Left colon (tissue), 2 donors: ENCODE measurements at regions not wholly inside any gene's neighbourhood (a gene's known extent, or its start where the extent isn't known, plus 50 kb on each side); places are given as distances from the start of the nearest gene placed in this dataset.
A peak's percentile ranks its signal among the peaks of the same experiment; 100 is the strongest.

Experiments used
- ATAC-seq: fragments of 200-7000 bp; cut with Tn5 transposase; one replicate; pipeline ENCODE4 v1.9.1; 2020; ENCODE audit warnings: mild to moderate bottlenecking, moderate library complexity
- DNase-seq, 2 donors: peaks; one replicate each; pipeline ENCODE4 v3.0.0-alpha.2; 2020
- intact Hi-C, 2 donors: fragments of 100-400 bp; cut with DNase I in 1 of 2; cut with micrococcal nuclease in 1 of 2; formaldehyde crosslinking; loops; one replicate each; pipeline versions ENCODE4 v1.11.2 to v1.14.0; 2022; cut with DNase I, micrococcal nuclease
- donor health status: DM: no; HTN: no; CAD: no.
- donor health status: DM: yes; HTN: yes; CAD: no.

DNA sequence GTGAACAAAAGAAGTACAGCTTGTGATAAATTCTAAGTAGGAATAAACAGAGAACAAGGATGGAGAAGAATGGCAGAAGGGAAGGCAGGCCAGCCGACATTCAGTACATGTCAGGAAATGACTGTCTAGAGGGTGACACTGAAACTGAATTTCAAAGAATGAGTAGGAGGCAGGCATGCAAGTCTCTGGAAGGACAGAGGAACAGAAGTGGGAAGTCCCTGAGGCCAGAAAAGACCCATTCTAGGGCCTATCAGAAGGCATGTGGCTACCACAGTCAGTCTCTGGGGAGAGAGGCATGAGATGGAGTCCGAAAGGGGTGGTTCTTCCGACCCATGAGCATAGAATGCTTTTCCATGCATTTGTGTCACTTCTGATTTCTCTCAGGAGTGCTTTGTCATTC, 243.5 kb upstream of the UBE2E2 start:
- no peak for ATAC-seq
- DNase-seq = no peak
- intact Hi-C loops = no loop called here

GRCh38 chr3:22960105-22960984, 242.8 kb upstream of the UBE2E2 start:
- DNase-seq (peak in 1 of 2 donors; percentile 42), ATAC-seq (peak; percentile 59)
- intact Hi-C loops = loop anchor here in 1 of 2 donors (10.0 kb wide), 1 partner anchor 396 kb away; no protein-coding TSS in a partner anchor

DNA sequence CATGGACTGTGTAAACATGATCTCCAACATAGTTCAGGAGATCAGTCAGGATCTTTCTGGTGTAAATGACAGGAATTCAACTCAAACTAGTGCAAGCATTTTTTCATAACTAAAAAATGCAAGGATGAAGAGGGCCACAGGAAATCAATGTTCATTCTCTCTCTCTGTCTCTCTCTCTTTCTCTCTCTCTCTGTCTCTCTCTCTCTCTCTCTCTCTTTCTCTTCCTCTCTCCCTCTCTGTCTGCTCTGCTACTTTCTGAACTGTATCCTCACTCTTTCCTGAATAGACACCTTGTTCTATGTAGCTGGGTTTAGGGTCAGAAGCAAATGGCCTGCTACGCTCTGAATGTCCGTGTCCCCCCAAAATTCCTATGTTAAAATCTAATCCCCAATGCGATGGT, 240.9 kb upstream of the UBE2E2 start:
- intact Hi-C loops = loop anchor here in 1 of 2 donors (10.0 kb wide), 1 partner anchor 397 kb away; no protein-coding TSS in a partner anchor
- DNase-seq (no peak), ATAC-seq (no peak)

- intact Hi-C loops = loop anchor here in 1 of 2 donors (10.0 kb wide), 1 partner anchor 402 kb away; no protein-coding TSS in a partner anchor
- no peak for DNase-seq
- ATAC-seq = no peak
Observed at GRCh38 chr3:22966349-22966748, 236.8 kb upstream of the UBE2E2 start.

- intact Hi-C loops = loop anchor here in 1 of 2 donors (10.0 kb wide), 1 partner anchor 404 kb away; no protein-coding TSS in a partner anchor
- ATAC-seq (no peak), DNase-seq (no peak)
Observed at GRCh38 chr3:22969276-22969675, 233.9 kb upstream of the UBE2E2 start.

GRCh38 chr3:22971497-22971896, 231.6 kb upstream of the UBE2E2 start:
- ATAC-seq (no peak), DNase-seq (no peak)
- intact Hi-C loops = no loop called here

DNA sequence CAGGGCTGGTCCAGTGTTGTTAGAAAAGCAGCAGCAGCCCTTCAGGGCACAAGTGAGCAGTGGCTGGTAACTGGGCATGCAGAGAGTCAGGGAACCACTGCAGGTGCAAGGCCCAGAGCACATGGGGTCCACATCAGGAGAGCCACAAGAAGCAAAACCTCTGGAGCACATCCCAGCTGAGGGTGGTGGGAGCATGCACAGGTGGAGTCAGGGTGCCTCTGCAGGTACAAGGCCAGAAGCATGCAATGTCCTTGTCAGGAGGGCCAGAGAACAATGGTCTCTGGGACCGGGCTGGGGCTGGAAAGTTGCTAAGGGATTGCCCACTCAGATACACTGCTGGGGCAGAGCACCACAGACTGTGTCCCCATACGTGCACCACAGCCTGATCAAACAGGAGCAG, 226.1 kb upstream of the UBE2E2 start:
- DNase-seq (no peak), ATAC-seq (no peak)
- intact Hi-C loops = no loop called here

DNA sequence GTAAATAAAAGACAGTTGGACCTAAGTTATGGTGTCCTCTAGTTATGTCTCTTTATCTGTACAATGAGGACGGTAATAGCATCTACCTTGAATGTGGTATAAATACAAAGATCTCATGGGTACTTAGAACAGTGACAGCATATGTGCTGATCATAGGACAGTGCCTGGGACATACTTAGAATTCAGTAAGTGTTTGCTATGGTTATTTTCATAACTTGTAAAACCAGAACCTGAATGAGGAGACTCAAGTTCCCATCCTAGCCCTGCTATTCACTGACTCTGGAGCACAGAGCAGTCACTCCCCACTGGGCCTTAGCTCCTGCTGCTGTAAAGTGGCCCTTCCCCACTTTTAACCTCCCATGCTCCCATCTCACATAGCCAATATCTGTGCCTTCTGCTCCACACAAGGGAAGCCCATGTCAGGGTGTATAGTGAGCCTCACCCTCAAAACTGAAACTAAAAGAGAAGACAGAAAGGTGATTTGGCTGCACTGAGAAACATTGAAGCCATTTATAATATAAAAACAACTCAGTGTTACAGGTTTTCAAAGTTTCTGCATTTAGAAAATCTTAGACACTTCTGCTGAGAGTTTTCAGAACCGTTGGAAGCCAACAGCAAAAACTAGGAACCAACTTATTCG, 225.4 kb upstream of the UBE2E2 start:
- ATAC-seq (no peak), DNase-seq (no peak)
- intact Hi-C loops = no loop called here

- intact Hi-C loops = no loop called here
- DNase-seq = no peak
- no peak for ATAC-seq
Observed at GRCh38 chr3:22979581-22979980, 223.5 kb upstream of the UBE2E2 start.

- ATAC-seq (no peak), DNase-seq (no peak)
- intact Hi-C loops = no loop called here
Observed at GRCh38 chr3:22980346-22980745, 222.8 kb upstream of the UBE2E2 start.

DNA sequence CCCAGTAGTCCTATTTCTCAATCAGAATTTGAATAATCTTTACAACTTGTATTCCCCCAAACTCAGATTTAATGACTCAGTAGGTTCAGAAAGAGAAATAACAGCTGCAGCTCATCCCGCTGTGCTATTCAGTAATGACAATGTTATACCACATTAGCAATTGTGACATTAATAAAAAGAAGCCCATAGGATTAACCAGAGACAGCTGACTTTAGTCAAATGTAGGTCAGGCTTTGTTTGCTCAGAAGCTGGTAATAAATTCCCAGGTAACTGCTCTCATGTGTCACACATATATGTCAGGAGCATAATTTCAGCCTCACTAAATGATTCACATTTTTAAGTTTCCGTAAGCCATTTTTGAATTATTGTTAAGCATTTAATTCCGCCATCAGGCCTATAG, 222.0 kb upstream of the UBE2E2 start:
- no peak for DNase-seq
- no peak for ATAC-seq
- intact Hi-C loops = no loop called here

DNA sequence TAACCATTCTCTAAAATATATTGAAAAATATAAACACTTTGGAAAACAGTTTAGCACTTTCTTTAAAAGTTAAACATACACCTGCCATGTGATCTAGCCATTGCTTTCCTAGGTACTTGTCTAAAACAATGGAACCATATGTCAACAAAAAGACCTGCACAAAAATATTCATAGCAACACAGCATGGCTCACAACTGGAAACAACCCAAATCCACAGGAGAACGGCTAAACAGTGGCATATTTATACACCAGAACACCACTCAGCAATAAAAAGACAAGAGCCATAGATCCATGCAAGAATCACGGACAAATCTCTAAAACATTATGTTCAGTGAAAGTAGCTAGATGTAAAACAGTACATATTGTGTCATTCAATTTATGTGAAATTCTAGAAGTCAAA, 221.3 kb upstream of the UBE2E2 start:
- DNase-seq = no peak
- no peak for ATAC-seq
- intact Hi-C loops = no loop called here

DNA sequence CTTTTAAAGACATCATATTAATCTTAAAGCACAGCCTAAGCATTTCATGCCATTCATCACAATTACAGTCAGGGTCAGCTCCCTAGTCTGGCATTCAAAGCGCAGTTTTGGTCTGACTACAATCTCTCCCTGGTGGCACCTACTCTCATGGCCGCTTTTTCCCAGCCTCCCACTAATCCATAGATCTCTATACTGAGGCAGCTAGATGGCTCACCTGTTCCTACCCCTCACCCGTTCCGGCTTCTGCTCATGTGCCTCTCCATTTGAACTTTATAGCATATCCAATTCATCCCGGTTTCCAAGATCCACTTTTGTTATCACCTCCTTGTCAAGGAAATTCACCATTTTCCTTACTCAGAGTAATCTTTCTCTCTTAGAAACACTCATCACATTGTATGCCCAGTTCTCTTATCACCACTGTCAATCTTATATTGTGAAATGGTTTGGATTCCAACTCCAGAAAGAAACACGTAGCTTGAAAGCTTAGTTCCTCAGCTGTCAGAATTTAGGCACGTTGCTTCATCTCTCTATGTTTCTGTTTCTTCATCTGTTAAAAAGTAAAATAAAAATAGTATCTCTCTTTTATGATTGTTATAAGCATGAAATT, 220.0 kb upstream of the UBE2E2 start:
- DNase-seq = no peak
- ATAC-seq = no peak
- intact Hi-C loops = no loop called here

DNA sequence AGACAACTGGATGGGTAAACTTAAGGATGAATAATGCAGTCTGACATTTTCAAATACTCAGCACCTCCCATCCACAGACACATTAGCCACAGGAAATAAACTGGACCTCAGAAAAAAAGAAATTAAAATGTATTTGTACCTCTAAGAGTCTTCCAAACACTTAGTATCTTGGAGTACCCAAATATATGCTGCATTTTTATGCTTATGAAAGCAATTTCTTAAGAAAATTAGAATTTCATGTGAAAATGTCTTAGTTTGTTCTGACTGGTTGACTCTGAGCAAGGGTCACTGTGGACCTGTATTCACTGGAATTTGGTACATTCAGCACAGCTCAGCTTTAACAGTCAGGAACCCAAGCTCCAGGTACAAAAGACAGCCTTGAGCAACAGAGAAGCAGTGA, 216.2 kb upstream of the UBE2E2 start:
- no peak for DNase-seq
- intact Hi-C loops = no loop called here
- ATAC-seq = no peak

DNA sequence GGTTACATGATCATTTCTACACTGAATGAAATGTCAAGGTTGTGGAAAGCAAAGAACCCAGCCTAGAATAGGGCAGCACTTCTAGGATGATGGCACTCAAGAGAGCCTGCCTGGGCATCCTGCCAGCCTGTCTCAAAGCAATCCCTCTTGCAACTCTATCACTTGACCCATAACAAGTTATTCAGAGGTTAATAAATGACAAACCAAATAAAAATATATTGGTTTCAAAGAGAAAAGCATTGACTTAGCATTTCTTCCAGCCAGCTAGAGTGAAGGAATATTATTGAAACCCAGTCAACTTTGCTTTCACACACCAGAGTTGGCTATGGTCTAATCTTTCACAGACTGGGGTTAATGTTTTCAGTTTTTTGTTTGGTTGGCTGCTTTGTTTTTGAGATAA, 214.6 kb upstream of the UBE2E2 start:
- intact Hi-C loops = no loop called here
- DNase-seq (no peak), ATAC-seq (no peak)

DNA sequence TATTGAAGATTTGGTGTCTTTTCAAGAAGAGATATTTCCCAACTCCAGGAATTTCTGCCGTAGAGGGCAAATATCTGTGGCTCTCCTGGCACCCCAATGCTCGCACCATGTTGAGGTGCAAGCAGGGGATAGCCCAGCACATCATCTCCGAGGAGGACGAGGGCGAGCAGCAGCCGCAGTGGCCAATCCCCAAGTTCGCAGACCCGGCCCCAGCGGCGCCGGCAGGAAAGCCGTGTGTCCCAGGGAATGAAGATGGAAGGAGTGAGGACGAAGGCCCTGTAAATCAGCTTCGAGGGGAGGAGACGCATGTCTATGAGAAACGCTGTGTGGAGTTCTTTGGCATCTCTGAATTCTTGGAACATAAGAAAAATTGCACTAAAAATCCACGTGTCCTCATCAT, 213.4 kb upstream of the UBE2E2 start:
- intact Hi-C loops = no loop called here
- ATAC-seq (no peak), DNase-seq (no peak)

DNA sequence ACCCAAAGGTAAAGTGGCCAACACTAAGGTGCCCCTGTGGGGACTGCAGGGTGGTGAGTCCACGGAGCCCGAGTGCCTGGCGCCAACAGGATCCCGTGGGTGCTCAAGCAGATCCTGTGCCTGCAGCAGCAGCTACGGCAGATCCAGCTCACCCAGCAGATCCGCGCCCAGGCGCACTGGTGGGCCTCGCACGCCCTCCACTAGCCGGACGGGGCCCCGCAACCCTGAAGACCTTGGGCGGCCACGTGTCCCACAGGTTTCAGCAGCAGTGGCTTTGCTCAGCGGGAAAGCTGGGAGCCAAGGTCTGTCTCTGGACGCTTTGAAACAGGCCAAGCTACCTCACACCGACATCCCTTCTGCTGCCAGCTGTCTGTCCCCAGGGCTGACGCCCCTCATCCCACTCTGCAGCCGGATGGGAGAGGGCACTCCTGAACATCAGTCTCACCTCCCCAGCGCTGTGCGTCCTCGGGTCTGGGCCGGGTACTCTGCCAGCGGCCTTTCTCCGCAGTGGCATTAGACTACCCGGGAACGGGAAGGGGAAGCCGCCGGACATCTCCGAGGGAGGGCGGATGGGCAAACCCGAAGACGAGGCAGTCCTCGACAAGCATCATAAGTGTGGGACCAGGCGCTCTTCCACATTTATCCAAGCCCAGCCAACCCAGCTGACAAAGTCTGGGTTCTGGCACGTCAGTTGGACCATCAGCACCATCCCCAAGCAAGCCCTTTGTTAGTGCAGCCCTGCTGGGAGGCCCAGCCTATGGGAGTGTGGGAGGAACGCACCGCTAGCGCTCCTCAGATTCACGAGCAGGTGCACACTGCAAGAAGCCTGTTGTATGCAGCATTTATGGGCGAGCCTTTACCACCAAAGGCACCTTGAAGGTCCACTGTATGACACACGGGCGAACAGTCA, 212.6 kb upstream of the UBE2E2 start:
- intact Hi-C loops = no loop called here
- no peak for ATAC-seq

DNA sequence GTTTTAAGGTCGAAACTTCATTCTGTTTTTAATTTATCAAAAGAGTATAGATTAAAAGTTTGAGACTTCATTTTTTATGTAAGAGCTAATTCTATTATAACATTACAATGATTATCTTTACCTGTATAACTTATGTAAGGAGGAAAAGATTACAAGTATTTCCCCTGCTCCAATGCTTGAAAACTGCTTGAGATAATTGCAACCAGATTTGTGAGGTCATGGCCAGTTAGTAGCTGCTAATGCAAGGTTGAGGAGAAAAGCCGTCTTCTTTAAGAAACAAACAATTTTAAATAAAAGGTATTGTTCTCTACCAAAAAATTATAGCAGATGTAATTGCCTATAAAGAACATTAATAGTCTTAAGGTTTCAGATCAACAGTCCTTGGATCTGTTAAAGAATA, 208.3 kb upstream of the UBE2E2 start:
- intact Hi-C loops = no loop called here
- ATAC-seq = no peak

More for the DNA sequence above, 212.6 kb upstream of the UBE2E2 start:
- no peak for DNase-seq

More for the DNA sequence above, 208.3 kb upstream of the UBE2E2 start:
- no peak for DNase-seq
